GM19463 (cell line): ENCODE measurements at regions not wholly inside any gene's neighbourhood (a gene's known extent, or its start where the extent isn't known, plus 50 kb on each side); places are given as distances from the start of the nearest gene placed in this dataset.

Experiments
- ATAC-seq: cut with Tn5 transposase; IDR thresholded peaks from one replicate; pipeline ENCODE4 v1.9.1; 2021; ENCODE audit warnings: mild to moderate bottlenecking, moderate library complexity; ENCODE audit not compliant: unreplicated experiment

GRCh38 chr14:100658181-100658886 is 68.4 kb upstream of the DLK1 start:
- no peak for ATAC-seq

- no peak for ATAC-seq
These were observed 67.2 kb upstream of the DLK1 start for GRCh38 chr14:100659345-100660001.

GRCh38 chr14:100660498-100660881 is 66.2 kb upstream of the DLK1 start:
- no peak for ATAC-seq

GRCh38 chr14:100660882-100661635 is 65.6 kb upstream of the DLK1 start:
- ATAC-seq: no peak

GRCh38 chr14:100662879-100663760 is 63.6 kb upstream of the DLK1 start:
- no peak for ATAC-seq

- no peak for ATAC-seq
These were observed 63.0 kb upstream of the DLK1 start for GRCh38 chr14:100663761-100664052.

- no peak for ATAC-seq
These were observed 62.5 kb upstream of the DLK1 start for GRCh38 chr14:100664231-100664630.

- ATAC-seq: no peak
These were observed 61.7 kb upstream of the DLK1 start for GRCh38 chr14:100664841-100665510.

- ATAC-seq: no peak
These were observed 61.1 kb upstream of the DLK1 start for GRCh38 chr14:100665511-100666032.

- no peak for ATAC-seq
These were observed 60.3 kb upstream of the DLK1 start for GRCh38 chr14:100666403-100666802.

GRCh38 chr14:100666851-100667250 is 59.8 kb upstream of the DLK1 start:
- ATAC-seq: no peak

GRCh38 chr14:100667656-100668055 is 59.0 kb upstream of the DLK1 start:
- ATAC-seq: no peak

GRCh38 chr14:100668352-100668751 is 58.3 kb upstream of the DLK1 start:
- no peak for ATAC-seq

GRCh38 chr14:100669011-100669412 is 57.7 kb upstream of the DLK1 start:
- ATAC-seq: no peak

GRCh38 chr14:100669468-100669867 is 57.2 kb upstream of the DLK1 start:
- ATAC-seq: no peak

GRCh38 chr14:100670017-100670752 is 56.5 kb upstream of the DLK1 start:
- no peak for ATAC-seq

- ATAC-seq: no peak
These were observed 56.0 kb upstream of the DLK1 start for GRCh38 chr14:100670753-100671049.

- ATAC-seq: no peak
These were observed 55.2 kb upstream of the DLK1 start for GRCh38 chr14:100671386-100671901.

GRCh38 chr14:100671906-100672305 is 54.8 kb upstream of the DLK1 start:
- ATAC-seq: no peak
